HG02678 (cell line): ENCODE measurements at regions not wholly inside any gene's neighbourhood (a gene's known extent, or its start where the extent isn't known, plus 50 kb on each side); places are given as distances from the start of the nearest gene placed in this dataset.
"Not testable (repeated sequence)": the region's sequence is repeated elsewhere in the genome, so short reads cannot be mapped to it uniquely, and the experiment has no call there.

Experiments used
- ATAC-seq: cut with Tn5 transposase; IDR thresholded peaks from one replicate; pipeline ENCODE4 v1.9.1; 2021; ENCODE audit warnings: mild to moderate bottlenecking, moderate library complexity; ENCODE audit not compliant: unreplicated experiment

DNA sequence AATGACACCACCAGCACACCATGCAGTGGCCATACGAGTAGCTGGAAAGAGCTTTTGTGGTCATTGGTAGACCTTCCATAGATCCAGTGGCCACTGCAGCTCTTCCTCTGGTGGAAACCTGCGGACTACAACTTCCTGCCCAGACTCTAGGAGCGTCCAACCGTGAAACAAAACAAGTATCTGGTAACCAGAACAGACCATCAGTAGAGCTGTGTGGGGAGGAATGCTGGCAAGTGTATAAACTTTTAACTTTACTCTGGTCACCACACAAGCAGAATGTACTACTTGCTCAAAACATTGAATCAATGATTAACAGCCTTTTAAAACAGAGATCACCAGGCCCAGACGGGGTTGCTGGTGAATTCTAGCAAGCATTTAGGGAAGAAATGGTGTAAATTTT, 154.7 kb upstream of the DGKB start:
- no peak for ATAC-seq

DNA sequence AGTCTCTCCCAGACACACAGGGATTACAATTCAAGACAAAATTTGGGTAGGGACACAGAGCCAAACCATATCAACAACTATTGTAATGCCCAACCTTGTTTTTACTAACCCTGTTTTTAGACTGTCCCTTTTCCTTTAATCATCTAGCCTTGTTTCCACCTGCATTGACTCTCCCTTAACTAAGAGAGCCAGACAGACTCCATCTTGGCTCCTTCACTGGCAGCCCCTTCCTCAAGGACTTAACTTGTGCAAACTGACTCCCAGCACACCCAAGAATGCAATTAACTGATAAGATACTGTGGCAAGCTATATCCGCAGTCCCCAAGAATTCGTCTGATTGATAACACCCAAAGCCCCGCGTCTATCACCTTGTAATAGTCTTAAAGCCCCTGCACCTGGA, 151.8 kb upstream of the DGKB start:
- ATAC-seq: not testable (repeated sequence)

GRCh38 chr7:15049157-15049556, 146.6 kb upstream of the DGKB start:
- ATAC-seq: no peak

DNA sequence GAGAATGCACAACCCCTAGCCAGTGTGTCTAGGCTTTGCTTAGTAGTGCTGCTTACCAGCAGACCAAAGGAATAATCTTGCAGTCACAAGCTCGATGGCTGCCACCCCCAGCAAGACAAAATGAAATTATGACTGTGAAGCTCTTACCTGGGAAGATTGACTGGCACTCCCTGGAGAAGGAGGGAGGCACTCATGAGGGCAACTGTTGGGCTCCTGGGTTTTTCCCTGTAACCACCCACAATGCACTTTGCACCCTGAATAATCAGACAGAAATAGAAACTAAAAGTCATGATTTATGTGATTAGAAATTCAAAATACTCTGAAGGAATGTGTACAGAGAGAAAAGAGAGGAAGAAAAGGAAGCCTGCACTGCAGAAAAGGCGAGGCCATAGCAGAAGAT, 144.3 kb upstream of the DGKB start:
- no peak for ATAC-seq

GRCh38 chr7:15043931-15044330, 141.4 kb upstream of the DGKB start:
- no peak for ATAC-seq

- ATAC-seq: no peak
These were observed 139.9 kb upstream of the DGKB start for GRCh38 chr7:15042285-15043065.

- no peak for ATAC-seq
These were observed 138.7 kb upstream of the DGKB start for GRCh38 chr7:15041226-15041625.

- no peak for ATAC-seq
These were observed 133.3 kb upstream of the DGKB start for GRCh38 chr7:15035814-15036213.

DNA sequence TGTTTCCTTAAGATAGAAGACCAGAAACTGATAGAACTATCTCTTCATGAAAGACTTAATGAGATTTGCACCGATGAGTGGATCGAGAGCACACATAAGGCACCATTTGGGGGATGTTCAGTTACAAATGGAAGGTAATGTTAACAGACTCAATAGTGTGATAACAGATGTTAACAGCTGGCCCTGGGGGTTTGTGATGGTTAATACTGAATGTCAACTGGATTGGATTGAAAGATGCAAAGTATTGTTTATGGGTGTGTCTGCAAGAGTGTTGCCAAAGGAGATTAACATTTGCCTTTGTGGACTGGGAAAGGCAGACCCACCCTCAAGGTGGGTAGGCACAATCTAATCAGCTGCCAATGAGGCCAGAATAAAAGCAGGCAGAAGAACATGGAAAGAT, 130.5 kb upstream of the DGKB start:
- no peak for ATAC-seq

DNA sequence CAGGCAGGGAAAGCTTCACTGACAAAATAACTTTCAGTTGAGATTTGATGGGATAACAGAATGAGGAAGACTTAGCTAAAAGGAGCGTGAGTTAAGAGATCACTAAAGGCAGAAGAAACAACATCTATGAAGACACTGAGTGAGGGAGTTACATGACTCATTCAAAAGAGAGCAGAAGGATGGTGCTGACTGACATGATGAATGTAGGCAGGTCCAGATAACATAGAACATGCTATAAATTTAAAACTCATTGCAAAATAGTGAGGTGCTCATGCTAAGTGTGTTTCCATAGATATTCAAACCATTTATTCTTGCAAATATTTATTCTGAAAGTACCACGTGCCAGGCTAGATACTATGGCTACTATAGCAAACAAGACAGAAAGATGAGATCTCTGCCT, 116.4 kb upstream of the DGKB start:
- no peak for ATAC-seq

- no peak for ATAC-seq
These were observed 114.2 kb upstream of the DGKB start for GRCh38 chr7:15016766-15017165.

GRCh38 chr7:15016315-15016667, 113.7 kb upstream of the DGKB start:
- ATAC-seq: no peak

GRCh38 chr7:15015545-15016314, 113.2 kb upstream of the DGKB start:
- peak; percentile 94 for ATAC-seq

GRCh38 chr7:15012135-15012534, 109.6 kb upstream of the DGKB start:
- ATAC-seq: no peak

DNA sequence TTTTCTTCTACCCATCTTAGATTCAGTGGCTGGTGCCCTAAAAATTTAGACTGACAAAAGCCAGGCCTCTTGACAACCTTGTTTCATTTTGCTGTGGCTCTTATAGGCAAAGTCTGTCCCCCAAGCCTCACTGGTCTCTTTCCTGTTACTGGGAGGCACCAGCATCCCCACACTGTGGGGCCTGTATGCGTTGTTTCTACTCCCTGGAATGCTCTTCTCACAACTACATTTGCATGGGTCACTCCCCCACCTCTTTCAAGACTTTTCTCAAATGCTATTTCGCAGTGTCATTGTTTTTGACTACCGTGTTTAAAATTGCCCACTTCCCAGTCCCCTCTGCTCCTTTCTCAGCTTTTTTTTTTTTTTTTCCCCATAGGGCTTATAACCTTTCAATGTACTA, 108.7 kb upstream of the DGKB start:
- no peak for ATAC-seq

DNA sequence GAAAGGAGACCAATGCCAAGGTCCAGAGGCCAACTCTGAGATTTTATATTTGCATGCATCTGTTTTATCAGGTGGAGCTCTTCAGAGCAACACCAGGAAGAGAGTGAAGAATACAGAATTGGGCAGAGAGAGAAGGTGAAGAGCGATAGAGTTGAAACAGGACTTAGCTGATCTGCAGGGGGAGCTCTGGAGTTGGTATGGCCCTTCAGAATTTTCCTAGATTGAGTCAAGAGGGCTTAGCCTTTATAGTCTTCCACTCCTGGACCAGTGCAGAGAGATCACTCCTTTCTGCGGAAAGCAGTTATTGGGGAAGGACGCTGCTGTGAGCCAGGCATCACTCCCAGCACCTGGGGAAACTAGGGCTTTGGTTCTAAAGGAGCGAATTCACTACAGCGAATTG, 105.0 kb upstream of the DGKB start:
- ATAC-seq: no peak

DNA sequence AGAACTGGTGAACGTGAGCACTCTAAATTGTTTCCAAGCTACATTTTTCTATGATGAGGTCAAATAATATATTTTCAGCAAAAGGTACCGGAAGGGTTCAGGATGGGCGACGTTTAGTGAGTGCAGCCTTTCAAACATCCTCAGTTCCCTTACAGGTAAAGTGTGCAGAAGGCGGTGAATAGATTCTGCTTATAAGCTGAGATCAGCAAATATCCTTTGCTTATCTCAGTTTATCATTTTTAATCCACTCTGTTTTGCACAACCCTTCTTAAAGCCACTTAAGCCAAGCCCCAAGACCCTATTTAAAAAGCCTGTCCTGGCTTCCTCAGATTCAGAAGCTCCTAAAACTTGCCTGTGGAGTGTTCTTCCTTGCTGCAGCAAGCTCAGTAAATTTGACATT, 103.1 kb upstream of the DGKB start:
- ATAC-seq: no peak

DNA sequence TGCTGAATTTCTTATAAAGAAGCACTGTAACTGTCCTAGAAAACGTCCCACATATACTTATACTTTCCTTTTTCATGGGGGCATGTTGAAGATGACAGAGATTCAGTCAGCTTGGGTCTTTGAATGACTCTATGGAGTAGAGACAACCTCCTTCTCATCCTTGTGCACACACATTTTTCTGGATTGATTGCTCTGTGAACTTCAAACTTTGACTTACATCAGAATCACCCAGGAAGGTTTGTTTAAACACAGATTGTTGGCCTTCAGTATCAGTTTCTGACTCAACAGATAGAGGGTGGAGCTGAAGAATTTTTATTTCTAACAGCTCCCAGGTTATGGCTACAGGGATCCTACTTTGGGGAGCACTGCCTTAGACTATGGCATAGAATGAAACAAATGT, 97.6 kb upstream of the DGKB start:
- ATAC-seq: no peak

DNA sequence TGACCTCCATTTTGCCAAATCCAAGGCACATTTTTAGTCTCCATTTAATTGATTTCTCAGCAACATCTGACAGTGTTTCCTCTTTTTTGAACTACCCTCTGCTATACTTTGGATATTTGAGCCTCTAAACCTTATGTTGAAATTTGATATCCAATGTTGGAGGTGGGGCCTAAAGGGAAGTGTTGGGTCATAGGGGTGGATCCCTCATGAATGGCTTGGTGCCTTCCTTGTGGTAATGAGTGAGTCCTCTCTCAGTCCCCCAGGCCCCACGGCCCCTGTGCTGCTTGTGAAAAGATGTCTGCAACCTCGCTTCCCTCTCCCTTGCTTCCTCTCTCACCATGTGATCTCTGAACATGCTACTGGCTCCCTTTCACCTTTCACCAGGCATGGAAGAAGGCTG, 96.8 kb upstream of the DGKB start:
- ATAC-seq: no peak

DNA sequence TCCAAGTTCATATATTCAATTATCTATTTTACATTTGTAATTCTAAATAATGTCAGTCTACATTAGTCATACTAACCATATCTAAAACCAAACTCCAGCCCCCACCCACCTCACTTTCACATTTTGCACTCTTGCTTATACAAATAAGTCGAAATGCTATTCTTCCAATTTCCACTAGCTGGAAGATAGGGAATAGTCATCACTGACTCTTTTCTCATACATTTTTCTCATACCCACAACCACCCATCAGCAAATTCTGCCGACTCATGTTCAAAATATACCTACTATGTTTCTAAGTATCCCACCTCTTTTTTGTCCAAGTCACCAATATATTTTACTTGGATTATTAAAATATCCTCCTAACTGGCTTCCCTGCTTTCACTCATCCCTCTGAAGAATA, 93.2 kb upstream of the DGKB start:
- no peak for ATAC-seq

DNA sequence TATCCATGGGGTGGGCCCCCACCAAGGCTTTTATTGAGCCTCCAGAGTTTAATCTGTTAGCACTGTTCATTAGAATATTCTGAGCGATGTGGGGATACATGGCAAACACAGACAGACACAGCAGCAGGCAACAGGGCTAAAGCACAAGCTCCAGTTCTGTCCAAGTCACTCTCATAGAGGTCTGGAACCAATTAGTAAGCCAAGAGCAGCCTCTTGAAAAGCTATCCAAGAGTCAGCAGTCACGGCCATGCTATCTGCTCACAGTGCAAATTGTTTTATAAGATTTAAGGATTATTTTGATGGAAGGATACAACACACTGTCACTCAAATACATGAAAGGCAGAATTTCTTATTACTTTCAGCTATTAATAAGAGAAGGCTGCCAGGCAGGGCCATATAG, 86.4 kb upstream of the DGKB start:
- no peak for ATAC-seq

DNA sequence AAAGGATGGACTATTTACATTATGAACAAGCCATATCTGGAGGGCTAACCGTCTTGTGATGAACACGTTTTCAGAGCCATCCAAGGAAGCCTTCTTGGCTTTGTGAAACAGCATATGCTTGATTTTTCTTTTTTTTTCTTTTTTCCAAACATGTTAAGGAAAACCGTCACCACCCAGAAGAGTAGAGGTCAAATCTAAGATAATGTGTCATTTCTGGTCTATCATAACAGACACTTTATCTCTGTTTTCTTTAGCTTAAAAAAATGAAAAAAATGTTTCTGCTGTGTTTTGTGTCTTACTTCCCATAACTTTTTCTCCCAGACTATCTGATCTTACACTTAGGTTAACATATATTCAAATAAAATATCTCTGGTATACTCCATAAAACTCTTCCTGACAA, 76.1 kb upstream of the DGKB start:
- ATAC-seq: no peak

DNA sequence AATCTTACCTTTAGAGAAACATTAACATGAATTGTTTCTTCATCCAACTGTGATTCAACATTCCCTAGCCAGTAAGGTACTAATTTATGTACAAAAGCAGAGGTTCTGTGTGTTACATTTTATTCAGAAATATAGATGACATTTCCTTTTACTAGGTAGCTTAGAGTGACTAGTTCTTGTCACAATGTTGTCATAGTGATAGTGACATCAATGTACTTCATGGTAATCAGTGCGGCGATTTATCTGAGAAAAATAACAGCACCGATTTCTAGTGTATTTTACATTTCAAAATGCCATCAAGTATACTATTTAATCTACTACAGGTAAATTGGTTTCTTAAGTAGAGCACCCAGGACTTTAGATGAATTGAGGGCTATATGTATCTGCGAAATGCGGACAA, 72.1 kb upstream of the DGKB start:
- no peak for ATAC-seq
